GM18870 (cell line): ENCODE measurements at regions not wholly inside any gene's neighbourhood (a gene's known extent, or its start where the extent isn't known, plus 50 kb on each side); places are given as distances from the start of the nearest gene placed in this dataset.
A peak's percentile ranks its signal among the peaks of the same experiment; 100 is the strongest.
"Not testable (repeated sequence)": the region's sequence is repeated elsewhere in the genome, so short reads cannot be mapped to it uniquely, and the experiment has no call there.

Experiments
- ATAC-seq: cut with Tn5 transposase; IDR thresholded peaks from one replicate; pipeline ENCODE4 v1.9.1; 2021; ENCODE audit warnings: moderate library complexity; ENCODE audit not compliant: unreplicated experiment

DNA sequence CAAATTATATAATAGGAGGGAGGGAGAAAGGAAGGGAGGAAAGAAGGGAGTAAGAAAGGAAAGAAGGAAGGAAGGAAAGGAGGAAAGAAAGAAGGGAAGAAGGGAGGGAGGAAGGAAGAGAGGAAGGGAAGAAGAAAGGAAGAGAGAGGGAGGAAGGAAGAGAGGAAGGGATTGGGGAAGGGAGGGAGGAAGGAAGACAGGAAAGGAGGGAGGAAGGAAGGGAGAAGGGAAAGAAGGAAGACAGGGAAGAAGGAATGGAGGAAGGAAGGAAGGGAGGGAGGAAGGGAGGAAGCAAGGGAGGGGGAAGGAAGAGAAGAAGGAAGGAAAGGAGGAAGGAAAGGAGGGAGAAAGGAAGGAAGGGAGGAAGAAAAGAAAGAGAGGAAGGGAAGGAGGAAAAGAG is 660.5 kb downstream of the EPM2A start:
- no peak for ATAC-seq

DNA sequence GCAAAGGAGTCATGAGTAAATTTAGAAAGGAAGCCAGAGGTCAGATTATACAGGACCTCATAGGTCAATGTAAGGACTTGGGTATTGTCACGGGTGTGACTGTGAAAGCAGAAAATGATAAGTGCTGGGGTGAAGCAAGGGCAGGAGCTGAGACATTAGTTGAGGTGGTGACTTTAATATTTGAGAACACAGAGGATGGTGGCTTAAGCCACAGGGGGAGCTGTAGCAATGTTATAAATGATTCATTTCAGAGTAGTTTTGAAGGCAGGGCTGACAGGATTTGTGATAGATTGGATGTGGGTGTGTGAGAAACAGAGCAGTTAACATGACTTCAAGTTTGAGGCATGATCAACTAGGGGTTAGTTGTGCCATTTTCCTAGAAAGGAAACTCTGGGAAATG is 659.9 kb downstream of the EPM2A start:
- no peak for ATAC-seq

GRCh38 chr6:145076115-145076841 is 659.0 kb downstream of the EPM2A start:
- ATAC-seq = no peak

DNA sequence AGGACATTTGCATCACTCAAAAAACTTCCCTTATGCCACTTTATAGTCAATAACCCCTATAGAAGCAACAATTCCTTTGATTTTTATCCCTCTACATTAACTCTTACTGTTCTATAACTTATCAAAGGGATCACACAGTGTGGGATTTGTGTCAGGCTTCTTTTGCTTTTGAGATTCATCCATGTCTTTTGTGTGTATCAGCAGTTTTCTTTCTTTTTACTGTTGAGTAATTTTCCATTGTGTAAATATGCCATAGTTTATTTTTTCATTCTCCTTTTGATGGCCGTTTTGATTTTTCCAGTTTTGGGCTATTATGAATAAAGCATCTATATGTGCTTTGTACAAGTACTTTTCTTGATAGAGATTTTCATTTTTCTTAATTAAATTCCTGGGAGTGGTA is 657.9 kb downstream of the EPM2A start:
- no peak for ATAC-seq

- no peak for ATAC-seq
Measured at GRCh38 chr6:145080651-145081050, 654.7 kb downstream of the EPM2A start.

DNA sequence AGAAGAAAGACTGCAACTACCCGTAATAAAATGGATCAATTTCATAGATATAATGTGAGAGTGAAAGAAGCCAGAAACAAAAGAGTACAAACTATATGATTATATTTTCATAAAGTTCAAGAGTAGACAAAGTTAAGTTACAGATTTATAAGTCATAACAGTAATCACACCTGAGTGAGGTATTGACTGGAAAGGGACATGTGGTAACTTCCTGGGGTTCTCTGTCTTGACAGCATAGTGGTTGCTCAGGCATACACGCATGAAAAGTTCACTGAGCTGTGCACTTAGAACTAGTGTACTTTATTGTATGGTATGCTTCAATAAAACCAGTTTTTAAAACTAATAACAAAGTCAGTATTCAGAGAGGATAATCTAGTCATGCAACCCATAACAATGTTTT is 653.6 kb downstream of the EPM2A start:
- no peak for ATAC-seq

GRCh38 chr6:145082359-145082758 is 653.0 kb downstream of the EPM2A start:
- no peak for ATAC-seq

DNA sequence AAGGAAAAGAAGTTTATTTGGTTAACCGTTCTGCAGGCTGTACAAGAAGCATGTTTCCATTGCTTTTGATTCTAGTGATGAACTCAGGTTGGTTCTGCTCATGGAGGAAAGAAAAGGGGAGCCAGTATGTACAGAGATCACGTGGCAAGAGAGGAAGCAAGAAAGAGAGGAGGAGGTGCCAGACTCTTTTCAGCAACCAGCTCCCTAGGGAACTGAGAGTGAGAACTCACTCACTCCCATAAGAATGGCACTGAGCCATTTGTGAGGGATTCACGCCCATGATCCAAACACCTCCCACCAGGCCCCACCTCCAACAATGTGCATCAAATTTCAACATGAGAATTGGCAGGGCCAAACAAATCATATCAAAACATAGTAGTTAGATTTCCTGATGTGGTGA is 649.1 kb downstream of the EPM2A start:
- ATAC-seq = peak; percentile 44

DNA sequence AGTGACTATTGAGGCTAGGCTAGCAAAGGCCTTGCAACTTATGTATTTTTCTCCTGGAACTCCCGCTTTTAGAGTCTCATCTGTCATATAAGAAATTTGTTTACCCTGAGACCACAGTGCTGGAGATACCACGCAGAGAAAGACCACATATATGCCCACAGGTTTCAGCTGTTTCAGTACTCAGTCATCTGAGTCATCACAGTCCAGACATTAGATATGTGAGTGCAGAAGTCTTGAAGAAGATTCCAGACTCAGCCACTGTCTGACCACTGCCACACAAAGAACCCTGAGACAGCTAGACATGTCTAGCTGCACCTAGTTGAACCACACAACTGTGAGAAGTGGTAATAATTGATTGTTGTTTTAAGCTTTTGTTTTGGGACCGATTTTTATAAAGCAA is 648.3 kb downstream of the EPM2A start:
- peak; percentile 80 for ATAC-seq

GRCh38 chr6:145090801-145091585 is 644.3 kb downstream of the EPM2A start:
- no peak for ATAC-seq

- no peak for ATAC-seq
Measured at GRCh38 chr6:145091586-145092142, 643.7 kb downstream of the EPM2A start.

- no peak for ATAC-seq
Measured at GRCh38 chr6:145092554-145092953, 642.8 kb downstream of the EPM2A start.

- ATAC-seq = no peak
Measured at GRCh38 chr6:145093226-145093625, 642.1 kb downstream of the EPM2A start.

DNA sequence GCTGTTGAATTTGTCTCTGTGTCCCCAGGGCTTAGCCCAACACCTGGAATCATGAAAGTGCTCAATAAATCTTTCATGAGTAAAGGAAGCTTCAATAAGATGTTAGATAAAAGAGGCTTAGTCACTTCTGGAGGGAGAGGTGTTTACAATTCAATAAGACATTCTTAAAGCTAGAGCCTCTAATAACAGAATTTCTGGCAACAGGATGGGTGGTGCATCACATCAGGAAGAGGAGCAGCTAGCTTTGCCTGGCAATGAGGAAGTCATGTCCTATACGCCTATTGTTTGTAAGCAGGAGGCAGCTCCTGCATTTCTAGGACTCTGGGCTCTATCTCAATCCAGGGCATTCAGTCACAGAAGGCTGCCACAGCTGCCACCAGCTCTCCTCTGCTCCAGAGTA is 638.5 kb downstream of the EPM2A start:
- no peak for ATAC-seq

DNA sequence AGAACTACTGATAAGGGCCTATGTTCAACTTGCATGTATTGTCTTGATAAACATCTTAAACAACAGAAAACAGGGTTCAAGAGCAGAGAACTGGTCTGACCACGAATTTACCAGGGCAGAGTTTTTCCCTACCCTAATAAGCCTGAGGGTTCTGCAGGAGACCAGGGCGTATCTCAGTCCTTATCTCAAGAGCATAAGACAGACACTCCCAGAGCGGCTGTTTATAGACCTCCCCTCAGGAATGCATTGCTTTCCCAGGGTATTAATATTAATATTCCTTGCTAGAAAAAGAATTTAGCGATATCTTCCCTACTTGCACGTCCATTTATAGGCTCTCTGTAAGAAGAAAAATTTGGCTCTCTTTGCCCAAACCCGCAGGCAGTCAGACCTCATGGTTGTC is 637.2 kb downstream of the EPM2A start:
- not testable (repeated sequence) for ATAC-seq

- ATAC-seq = no peak
Measured at GRCh38 chr6:145099713-145100112, 635.6 kb downstream of the EPM2A start.

DNA sequence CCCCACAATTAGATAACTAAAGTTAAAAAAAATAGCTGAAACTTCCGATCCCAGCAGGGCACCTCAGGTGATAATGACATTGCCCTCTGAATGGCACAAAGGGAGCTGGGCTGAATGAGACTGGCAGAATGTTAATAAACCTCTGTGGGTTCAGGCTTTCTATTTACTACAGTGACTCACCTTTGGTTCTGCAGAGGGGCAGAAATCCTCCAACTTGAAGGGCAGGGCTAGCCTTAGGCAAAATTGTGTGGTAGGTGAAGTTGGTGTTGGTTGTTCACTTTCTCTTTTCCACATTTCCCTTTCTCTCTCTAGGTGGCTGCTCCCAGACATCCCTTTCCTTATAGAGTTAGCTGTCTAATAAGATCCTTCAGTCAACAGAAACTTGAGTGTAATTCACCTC is 625.2 kb downstream of the EPM2A start:
- ATAC-seq = no peak

DNA sequence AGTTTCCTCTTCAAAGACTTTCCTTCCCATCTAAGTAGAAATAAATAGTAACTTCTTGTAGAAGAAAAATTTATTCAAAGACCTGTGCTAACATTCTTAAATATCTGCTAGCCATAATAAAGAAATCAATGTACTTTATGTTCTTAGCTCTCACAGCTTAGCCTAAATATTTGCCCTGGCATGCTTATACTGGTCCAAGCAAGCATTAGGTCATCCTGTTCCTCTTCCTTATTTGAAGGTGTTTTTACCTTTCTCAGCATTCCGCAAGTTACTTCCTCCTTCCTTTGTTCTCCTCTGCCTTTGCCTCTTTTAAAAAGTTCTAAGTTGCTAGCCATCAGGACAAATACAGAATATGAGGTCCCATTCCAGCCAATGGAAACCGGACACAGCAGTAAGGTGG is 623.9 kb downstream of the EPM2A start:
- ATAC-seq = not testable (repeated sequence)

GRCh38 chr6:145112711-145113148 is 622.6 kb downstream of the EPM2A start:
- ATAC-seq = no peak

- ATAC-seq = no peak
Measured at GRCh38 chr6:145115638-145116037, 619.7 kb downstream of the EPM2A start.

DNA sequence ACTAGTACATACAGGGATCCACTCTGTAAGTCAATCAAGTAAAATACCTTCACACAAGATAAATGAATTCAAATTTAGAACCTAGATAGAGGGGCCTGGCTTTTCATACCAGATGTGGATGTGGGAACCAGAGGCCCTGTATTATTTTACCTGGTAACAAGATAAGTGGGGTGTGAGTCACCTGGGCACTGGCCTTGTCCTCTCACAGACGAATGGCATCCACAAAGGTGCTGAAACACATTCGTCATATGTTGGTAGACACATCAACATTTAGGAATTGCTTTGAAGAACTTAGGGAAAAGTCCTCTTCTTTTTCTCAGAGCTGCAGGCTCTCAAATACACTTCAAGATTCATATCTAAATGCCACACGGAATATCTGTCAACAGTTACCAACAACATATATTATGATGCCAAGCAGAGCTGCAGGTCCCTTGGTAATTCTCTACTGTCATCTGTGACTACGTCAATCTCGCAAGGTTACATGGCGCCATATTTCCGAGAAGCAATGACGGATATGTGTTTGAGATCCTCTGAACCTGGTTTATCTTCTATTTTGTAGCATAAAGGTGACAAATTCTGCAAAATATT is 618.6 kb downstream of the EPM2A start:
- no peak for ATAC-seq

DNA sequence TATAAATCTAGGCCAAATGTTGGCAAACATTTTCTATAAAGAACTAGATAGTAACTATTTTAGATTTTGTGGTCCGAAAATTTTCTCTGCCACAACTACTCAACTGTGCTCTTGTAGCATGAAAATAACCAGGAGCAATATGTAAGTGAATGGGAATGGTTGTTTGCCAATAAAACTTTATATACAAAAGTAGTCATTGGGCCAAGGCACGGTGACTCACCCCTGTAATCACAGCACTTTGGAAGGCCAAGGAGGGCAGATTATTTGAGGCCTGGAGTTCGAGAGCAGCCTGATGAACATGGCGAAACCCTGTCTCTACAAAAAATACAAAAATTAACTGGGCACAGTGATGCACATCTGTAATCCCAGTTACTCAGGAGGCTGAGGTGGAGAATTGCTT is 617.1 kb downstream of the EPM2A start:
- no peak for ATAC-seq
